ENCODE measurements at regions not wholly inside any gene's neighbourhood (a gene's known extent, or its start where the extent isn't known, plus 50 kb on each side); places are given as distances from the start of the nearest gene placed in this dataset.
A peak's percentile ranks its signal among the peaks of the same experiment; 100 is the strongest.

DNA sequence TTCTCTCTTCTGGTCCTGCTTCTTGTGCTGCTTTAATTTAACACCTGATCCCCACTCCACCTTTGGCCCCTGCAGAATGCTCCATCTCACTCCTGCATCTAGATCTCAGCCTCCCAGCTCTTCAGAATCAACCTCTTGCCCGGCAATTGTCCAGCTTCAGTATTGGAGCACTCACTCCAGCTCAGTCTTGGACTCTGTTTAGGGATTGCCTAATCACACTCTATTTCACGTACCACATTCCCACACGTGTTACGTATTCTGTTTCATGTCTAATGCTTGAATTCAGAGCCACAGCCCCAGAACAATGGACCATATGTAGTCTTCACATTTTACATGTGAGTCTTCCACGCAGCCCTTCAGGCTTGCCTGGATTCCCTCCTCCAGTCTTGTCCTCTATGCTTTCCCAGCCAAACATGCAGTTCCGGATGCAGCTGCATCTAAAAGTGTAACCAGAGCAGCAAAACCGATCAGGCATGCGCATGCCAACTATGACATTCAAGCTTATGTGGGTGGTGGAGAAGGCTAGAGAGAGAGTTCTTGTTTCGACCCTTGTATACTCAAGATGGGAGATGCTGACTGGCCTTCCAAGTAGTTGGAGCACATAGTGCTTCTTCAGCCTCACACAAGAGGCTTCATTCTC lies 105.2 kb upstream of the FAM9A start:
- DNase-seq = peak in 1 of 3 donors; percentile 17
- H3K36me3 ChIP-seq (ENCODE audit: control insufficient read depth in 4 of 4, insufficient read depth in 4 of 4, low read length in 4 of 4) = no peaks in the 10 kb centered on the region
- H3K27me3 ChIP-seq (ENCODE audit: control insufficient read depth in 3 of 3, insufficient read depth in 3 of 3, low read length in 2 of 3) = peaks cover 0 to 55% (median 9%) of the 10 kb centered on the region in 3 donors
- no peak for ATAC-seq (ENCODE audit: insufficient read depth, low FRiP score)
- 82 to 84% methylated on average over 9 of the region's 9 CpGs for WGBS, 2 donors
- H3K9ac ChIP-seq (ENCODE audit: insufficient read depth in 1 of 2, low read length in 2 of 2) = no peak overlapping the region
- H3K4me1 ChIP-seq (ENCODE audit: control insufficient read depth in 5 of 5, insufficient read depth in 5 of 5, low read length in 5 of 5) = no peaks in the 10 kb centered on the region
- TF ChIP-seq, protein P1, sequence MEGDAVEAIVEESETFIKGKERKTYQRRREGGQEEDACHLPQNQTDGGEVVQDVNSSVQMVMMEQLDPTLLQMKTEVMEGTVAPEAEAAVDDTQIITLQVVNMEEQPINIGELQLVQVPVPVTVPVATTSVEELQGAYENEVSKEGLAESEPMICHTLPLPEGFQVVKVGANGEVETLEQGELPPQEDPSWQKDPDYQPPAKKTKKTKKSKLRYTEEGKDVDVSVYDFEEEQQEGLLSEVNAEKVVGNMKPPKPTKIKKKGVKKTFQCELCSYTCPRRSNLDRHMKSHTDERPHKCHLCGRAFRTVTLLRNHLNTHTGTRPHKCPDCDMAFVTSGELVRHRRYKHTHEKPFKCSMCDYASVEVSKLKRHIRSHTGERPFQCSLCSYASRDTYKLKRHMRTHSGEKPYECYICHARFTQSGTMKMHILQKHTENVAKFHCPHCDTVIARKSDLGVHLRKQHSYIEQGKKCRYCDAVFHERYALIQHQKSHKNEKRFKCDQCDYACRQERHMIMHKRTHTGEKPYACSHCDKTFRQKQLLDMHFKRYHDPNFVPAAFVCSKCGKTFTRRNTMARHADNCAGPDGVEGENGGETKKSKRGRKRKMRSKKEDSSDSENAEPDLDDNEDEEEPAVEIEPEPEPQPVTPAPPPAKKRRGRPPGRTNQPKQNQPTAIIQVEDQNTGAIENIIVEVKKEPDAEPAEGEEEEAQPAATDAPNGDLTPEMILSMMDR (IDR thresholded peaks at IDR 0.05; ENCODE audit: control extremely low read depth, extremely low read depth) = no peak
- peaks cover 0 to 1% (median 0%) of the 10 kb centered on the region in 4 donors for H3K9me3 ChIP-seq (ENCODE audit: control insufficient read depth in 4 of 4, insufficient read depth in 3 of 4, low read length in 3 of 4)
- H3K4me3 ChIP-seq = no peak overlapping the region
- no peak overlapping the region for H3K27ac ChIP-seq (ENCODE audit: low read depth in 1 of 2, low read length in 1 of 2)

GRCh38 chrX:8897259-8897658 lies 96.1 kb upstream of the FAM9A start:
- TF ChIP-seq, protein P1 (IDR thresholded peaks at IDR 0.05; ENCODE audit: control extremely low read depth, extremely low read depth) = no peak
- ATAC-seq (ENCODE audit: insufficient read depth, low FRiP score) = no peak
- no peak for DNase-seq
- H3K9ac ChIP-seq (ENCODE audit: insufficient read depth in 1 of 2, low read length in 2 of 2) = no peak overlapping the region
- H3K9me3 ChIP-seq (ENCODE audit: control insufficient read depth in 4 of 4, insufficient read depth in 3 of 4, low read length in 3 of 4) = no peaks in the 10 kb centered on the region
- H3K36me3 ChIP-seq (ENCODE audit: control insufficient read depth in 4 of 4, insufficient read depth in 4 of 4, low read length in 4 of 4) = no peaks in the 10 kb centered on the region
- H3K4me3 ChIP-seq = no peak overlapping the region
- no peaks in the 10 kb centered on the region for H3K4me1 ChIP-seq (ENCODE audit: control insufficient read depth in 5 of 5, insufficient read depth in 5 of 5, low read length in 5 of 5)
- 65 to 81% methylated on average over 4 of the region's 4 CpGs for WGBS, 2 donors
- H3K27me3 ChIP-seq (ENCODE audit: control insufficient read depth in 3 of 3, insufficient read depth in 3 of 3, low read length in 2 of 3) = peaks cover 0 to 6% (median 3%) of the 10 kb centered on the region in 3 donors
- H3K27ac ChIP-seq (ENCODE audit: low read depth in 1 of 2, low read length in 1 of 2) = no peak overlapping the region

GRCh38 chrX:8890794-8891193 lies 89.6 kb upstream of the FAM9A start:
- DNase-seq (no peak), ATAC-seq (ENCODE audit: insufficient read depth, low FRiP score) (no peak)
- TF ChIP-seq, protein P1 (IDR thresholded peaks at IDR 0.05; ENCODE audit: control extremely low read depth, extremely low read depth) = no peak
- Histone ChIP-seq H3K36me3 (ENCODE audit: control insufficient read depth in 4 of 4, insufficient read depth in 4 of 4, low read length in 4 of 4) (no peaks in the 10 kb centered on the region), H3K27ac (ENCODE audit: low read depth in 1 of 2, low read length in 1 of 2) (no peak overlapping the region), H3K27me3 (ENCODE audit: control insufficient read depth in 3 of 3, insufficient read depth in 3 of 3, low read length in 2 of 3) (peaks cover 0 to 18% (median 6%) of the 10 kb centered on the region in 3 donors), H3K9me3 (ENCODE audit: control insufficient read depth in 4 of 4, insufficient read depth in 3 of 4, low read length in 3 of 4) (peaks cover 0 to 2% (median 0%) of the 10 kb centered on the region in 4 donors), H3K4me3 (no peak overlapping the region), H3K4me1 (ENCODE audit: control insufficient read depth in 5 of 5, insufficient read depth in 5 of 5, low read length in 5 of 5) (no peaks in the 10 kb centered on the region), H3K9ac (ENCODE audit: insufficient read depth in 1 of 2, low read length in 2 of 2) (no peak overlapping the region)
- whole genome bisulfite sequencing, 2 donors = 83 to 94% methylated on average over 1 of the region's 1 CpG

DNA sequence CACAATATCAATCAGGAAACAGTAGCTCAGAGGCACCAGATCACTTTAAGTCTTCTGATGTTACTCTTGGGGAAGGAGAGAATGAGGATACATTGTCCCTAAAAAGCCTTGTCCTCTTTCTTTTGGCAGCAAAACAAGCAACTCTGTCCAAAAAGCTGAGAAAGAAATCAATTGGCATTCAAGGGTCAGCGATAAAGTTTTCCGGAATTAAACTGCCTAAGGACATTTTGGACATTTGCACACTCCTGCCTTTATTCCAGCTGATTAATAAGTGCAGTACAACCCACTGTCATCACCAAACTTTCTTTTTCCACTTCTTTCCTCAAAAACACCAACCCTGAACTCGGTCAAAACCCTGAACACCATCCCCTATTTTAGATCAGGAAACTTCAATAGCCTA lies 85.8 kb upstream of the FAM9A start:
- Histone ChIP-seq H3K4me1 (ENCODE audit: control insufficient read depth in 5 of 5, insufficient read depth in 5 of 5, low read length in 5 of 5) (no peaks in the 10 kb centered on the region), H3K4me3 (no peak overlapping the region), H3K27me3 (ENCODE audit: control insufficient read depth in 3 of 3, insufficient read depth in 3 of 3, low read length in 2 of 3) (peaks cover 0 to 33% (median 21%) of the 10 kb centered on the region in 3 donors), H3K9me3 (ENCODE audit: control insufficient read depth in 4 of 4, insufficient read depth in 3 of 4, low read length in 3 of 4) (peaks cover 0 to 4% (median 0%) of the 10 kb centered on the region in 4 donors), H3K9ac (ENCODE audit: insufficient read depth in 1 of 2, low read length in 2 of 2) (no peak overlapping the region), H3K27ac (ENCODE audit: low read depth in 1 of 2, low read length in 1 of 2) (no peak overlapping the region), H3K36me3 (ENCODE audit: control insufficient read depth in 4 of 4, insufficient read depth in 4 of 4, low read length in 4 of 4) (no peaks in the 10 kb centered on the region)
- ATAC-seq (ENCODE audit: insufficient read depth, low FRiP score) (no peak), DNase-seq (peak in 2 of 3 donors; percentile 37 to 46)
- WGBS, 2 donors = 66 to 91% methylated on average over 3 of the region's 3 CpGs
- TF ChIP-seq, protein P1 (IDR thresholded peaks at IDR 0.05; ENCODE audit: control extremely low read depth, extremely low read depth) = no peak

All from lung (tissue), 11 donors.